SK-N-SH (cell line): ENCODE measurements at regions not wholly inside any gene's neighbourhood (a gene's known extent, or its start where the extent isn't known, plus 50 kb on each side); places are given as distances from the start of the nearest gene placed in this dataset.

Experiments used
- CTCF ChIA-PET: fragments of 300-600, 350-600 bp; formaldehyde crosslinking; extraction: SDS; loops from one replicate; lab custom pipeline; 2021; lab: Yijun Ruan, JAX
- POLR2A ChIA-PET: fragments of 350-600 bp; sonication (Branson Sonifier 250); formaldehyde crosslinking; extraction: SDS; loops from one replicate; lab custom pipeline; 2020; ENCODE audit warnings: antibody characterized with exemption, inconsistent platforms; lab: Yijun Ruan, JAX
- DNase-seq: peaks from one replicate; pipeline ENCODE4 v3.0.0; 2012
- H2AFZ ChIP-seq: fragments of 200-600 bp; sonication (generic); 2 replicates; pipeline ENCODE4 v1.8.1; 2016; ENCODE audit warnings: antibody characterized with exemption, mild to moderate bottlenecking, low read depth
- H3F3A ChIP-seq: fragments of 200-600 bp; sonication (generic); replicated peaks from 2 replicates; pipeline ENCODE3; 2016; ENCODE audit warnings: antibody characterized with exemption, mild to moderate bottlenecking; ENCODE audit not compliant: insufficient read depth
- H3K27ac ChIP-seq, 2 experiments: fragments of 200-500 bp in 1 of 2; fragments of 200-600 bp in 1 of 2; sonication (Bioruptor generic) in 1 of 2; sonication (generic), shearing (Covaris generic) in 1 of 2; 2 replicates each; pipeline versions ENCODE4 v1.5.1 to v1.6.1; 2014 to 2016; ENCODE audit warnings: low read depth in 2 of 2, inconsistent platforms in 1 of 2, low read length in 1 of 2, mild to moderate bottlenecking in 1 of 2, mixed read lengths in 1 of 2
- H3K27me3 ChIP-seq: fragments of 200-600 bp; sonication (generic), shearing (Covaris generic); 2 replicates; pipeline ENCODE4 v1.6.1; 2016; ENCODE audit warnings: mixed run types; ENCODE audit not compliant: insufficient read depth
- H3K36me3 ChIP-seq, 2 experiments: fragments of 200-500 bp in 1 of 2; fragments of 200-600 bp in 1 of 2; sonication (Bioruptor generic) in 1 of 2; sonication (generic) in 1 of 2; replicated peaks in 1 of 2; 2 replicates each; pipeline versions ENCODE3 to v1.5.1; 2014 to 2016; ENCODE audit warnings: low read length in 1 of 2, mild to moderate bottlenecking in 1 of 2; ENCODE audit not compliant: insufficient read depth in 2 of 2, control insufficient read depth in 1 of 2
- H3K4me1 ChIP-seq, 2 experiments: fragments of 200-500 bp in 1 of 2; fragments of 200-600 bp in 1 of 2; sonication (Bioruptor generic) in 1 of 2; sonication (generic), shearing (Covaris generic) in 1 of 2; 2 replicates each; pipeline versions ENCODE4 v1.5.1 to v1.6.1; 2014 to 2016; ENCODE audit warnings: low read depth in 1 of 2, low read length in 1 of 2, mixed run types in 1 of 2; ENCODE audit not compliant: insufficient read depth in 2 of 2, control insufficient read depth in 1 of 2
- H3K4me2 ChIP-seq: fragments of 200-600 bp; sonication (generic), shearing (Covaris generic); 2 replicates; pipeline ENCODE4 v1.6.1; 2017; ENCODE audit warnings: mixed run types
- H3K4me3 ChIP-seq, 2 experiments: fragments of 200-500 bp in 1 of 2; fragments of 200-600 bp in 1 of 2; sonication (Bioruptor generic) in 1 of 2; sonication (generic), shearing (Covaris generic) in 1 of 2; 2 replicates each; pipeline versions ENCODE4 v1.5.1 to v1.8.1; 2014 to 2016; ENCODE audit warnings: low read depth in 2 of 2, inconsistent platforms in 1 of 2, low read length in 1 of 2, mild to moderate bottlenecking in 1 of 2, mixed read lengths in 1 of 2, moderate library complexity in 1 of 2
- H3K79me2 ChIP-seq: fragments of 200-600 bp; sonication (generic); 2 replicates; pipeline ENCODE4 v1.8.1; 2017; ENCODE audit warnings: mild to moderate bottlenecking; ENCODE audit not compliant: insufficient read depth
- H3K9ac ChIP-seq: fragments of 200-600 bp; sonication (generic); 2 replicates; pipeline ENCODE4 v1.6.1; 2017; ENCODE audit warnings: mixed run types
- H3K9me2 ChIP-seq: fragments of 200-600 bp; sonication (generic); 2 replicates; pipeline ENCODE4 v1.6.1; 2017; ENCODE audit warnings: mixed run types
- H3K9me3 ChIP-seq: fragments of 200-600 bp; sonication (generic); 2 replicates; pipeline ENCODE4 v1.6.1; 2017; ENCODE audit warnings: mixed run types, mild to moderate bottlenecking, moderate library complexity
- H4K20me1 ChIP-seq: fragments of 200-600 bp; sonication (generic); 2 replicates; pipeline ENCODE4 v1.6.1; 2017; ENCODE audit warnings: mild to moderate bottlenecking, mixed run types; ENCODE audit not compliant: insufficient read depth
- CHD2 ChIP-seq: fragments of 150-350 bp; IDR thresholded peaks from 2 replicates; pipeline ENCODE4 v1.6.1; 2018; ENCODE audit warnings: low read length; ENCODE audit not compliant: partially characterized antibody
- EP300 ChIP-seq, 2 experiments: IDR thresholded peaks; 2 replicates each; pipeline versions ENCODE4 v1.4.0 to v1.6.1; 2012; ENCODE audit warnings: borderline replicate concordance in 1 of 2, low read depth in 1 of 2, low read length in 1 of 2
- EZH2phosphoT487 ChIP-seq: fragments of 200-600 bp; sonication (generic); IDR thresholded peaks from 2 replicates; pipeline ENCODE4 v1.6.1; 2017; ENCODE audit warnings: low read depth, mixed run types, mild to moderate bottlenecking, antibody characterized with exemption, moderate library complexity, borderline replicate concordance
- FOSL2 ChIP-seq: IDR thresholded peaks from 2 replicates; pipeline ENCODE4 v1.4.0; 2012; ENCODE audit warnings: low read depth, mild to moderate bottlenecking, moderate library complexity, borderline replicate concordance
- FOXM1 ChIP-seq: IDR thresholded peaks from 2 replicates; pipeline ENCODE4 v1.4.0; 2012; ENCODE audit warnings: low read depth, mild to moderate bottlenecking
- GABPA ChIP-seq: IDR thresholded peaks from 2 replicates; pipeline ENCODE4 v1.4.0; 2012; ENCODE audit warnings: low read depth, mild to moderate bottlenecking
- GATA2 ChIP-seq: sonication (generic); formaldehyde crosslinking; IDR thresholded peaks from 2 replicates; pipeline ENCODE4 v1.5.0; 2020; ENCODE audit warnings: mild to moderate bottlenecking, missing genetic modification reagents
- JUND ChIP-seq: IDR thresholded peaks from 2 replicates; pipeline ENCODE4 v1.4.0; 2012
- MXI1 ChIP-seq: IDR thresholded peaks from 2 replicates; pipeline ENCODE4 v1.6.1; 2012; ENCODE audit warnings: mild to moderate bottlenecking, low read depth, low read length, improper control_type of control experiment
- NFIC ChIP-seq: IDR thresholded peaks from 2 replicates; pipeline ENCODE4 v1.4.0; 2012; ENCODE audit warnings: borderline replicate concordance
- PBX3 ChIP-seq: IDR thresholded peaks from 2 replicates; pipeline ENCODE4; 2012
- POLR2AphosphoS5 ChIP-seq: IDR thresholded peaks from 2 replicates; pipeline ENCODE4 v1.6.1; 2012; ENCODE audit warnings: low read depth, low read length
- RCOR1 ChIP-seq: fragments of 150-350 bp; IDR thresholded peaks from 2 replicates; pipeline ENCODE4 v1.6.1; 2017; ENCODE audit warnings: antibody characterized with exemption, low read length
- TCF12 ChIP-seq: IDR thresholded peaks from 2 replicates; pipeline ENCODE4 v1.4.0; 2012
- TEAD4 ChIP-seq: IDR thresholded peaks from 2 replicates; pipeline ENCODE4 v1.4.0; 2012; ENCODE audit warnings: mild to moderate bottlenecking, borderline replicate concordance; ENCODE audit not compliant: insufficient read depth
- USF1 ChIP-seq: IDR thresholded peaks from 2 replicates; pipeline ENCODE4 v1.4.0; 2012; ENCODE audit warnings: low read depth, borderline replicate concordance
- USF2 ChIP-seq: fragments of 150-350 bp; IDR thresholded peaks from 2 replicates; pipeline ENCODE4 v1.6.1; 2017; ENCODE audit warnings: antibody characterized with exemption, low read length, low read depth, borderline replicate concordance
- WGBS: methylation state at CpG from one replicate; pipeline ENCODE4 v1.1.6; 2017; ENCODE audit warnings: low lambda C conversion rate; 5-methylcytosine and 5-hydroxymethylcytosine counted together
- TF ChIP-seq, protein P1 (sequence below): fragments of 200-600 bp; sonication (generic); IDR thresholded peaks from 2 replicates; pipeline ENCODE4 v1.6.1; 2017; ENCODE audit warnings: antibody characterized with exemption, mild to moderate bottlenecking, moderate library complexity

DNA sequence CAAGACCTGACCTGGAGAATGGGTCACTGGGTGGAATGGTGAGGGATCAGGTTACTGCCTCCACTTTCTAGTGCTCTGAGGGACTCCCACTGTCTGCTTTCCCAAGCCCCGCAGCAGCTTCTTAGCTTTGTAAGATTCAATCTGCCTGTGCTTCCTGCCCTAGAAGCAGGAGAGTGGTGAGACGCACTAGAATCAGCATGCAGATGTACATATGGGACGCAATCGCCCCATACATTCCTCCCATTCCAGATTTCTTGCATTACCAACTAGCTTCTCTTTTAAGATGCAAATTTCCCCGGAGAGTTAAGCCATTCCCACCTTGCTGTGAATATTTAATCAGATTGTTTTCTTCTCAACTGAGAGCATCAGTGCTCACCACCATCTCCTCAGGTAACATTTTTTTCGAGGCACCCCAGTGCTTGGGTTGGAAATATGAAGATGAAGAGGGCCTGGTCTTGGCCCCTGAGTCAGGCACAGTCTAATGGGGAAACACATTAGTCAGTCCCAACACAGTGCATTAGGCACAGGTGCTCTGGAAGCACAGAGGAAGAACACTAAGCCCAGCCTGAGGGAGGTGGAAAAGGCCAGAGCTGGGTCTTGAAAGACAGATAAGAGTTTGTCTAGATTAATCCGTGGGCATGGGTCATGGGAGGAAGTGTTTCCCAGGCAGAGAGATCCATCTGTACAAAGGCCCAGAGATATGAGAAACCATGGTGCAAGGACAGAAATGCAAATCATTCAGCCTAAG lies 66.7 kb upstream of the PRPS1 start (continued):
- no peak for TF ChIP-seq EZH2phosphoT487
- no peak for TF ChIP-seq JUND
- TF ChIP-seq, protein P1, sequence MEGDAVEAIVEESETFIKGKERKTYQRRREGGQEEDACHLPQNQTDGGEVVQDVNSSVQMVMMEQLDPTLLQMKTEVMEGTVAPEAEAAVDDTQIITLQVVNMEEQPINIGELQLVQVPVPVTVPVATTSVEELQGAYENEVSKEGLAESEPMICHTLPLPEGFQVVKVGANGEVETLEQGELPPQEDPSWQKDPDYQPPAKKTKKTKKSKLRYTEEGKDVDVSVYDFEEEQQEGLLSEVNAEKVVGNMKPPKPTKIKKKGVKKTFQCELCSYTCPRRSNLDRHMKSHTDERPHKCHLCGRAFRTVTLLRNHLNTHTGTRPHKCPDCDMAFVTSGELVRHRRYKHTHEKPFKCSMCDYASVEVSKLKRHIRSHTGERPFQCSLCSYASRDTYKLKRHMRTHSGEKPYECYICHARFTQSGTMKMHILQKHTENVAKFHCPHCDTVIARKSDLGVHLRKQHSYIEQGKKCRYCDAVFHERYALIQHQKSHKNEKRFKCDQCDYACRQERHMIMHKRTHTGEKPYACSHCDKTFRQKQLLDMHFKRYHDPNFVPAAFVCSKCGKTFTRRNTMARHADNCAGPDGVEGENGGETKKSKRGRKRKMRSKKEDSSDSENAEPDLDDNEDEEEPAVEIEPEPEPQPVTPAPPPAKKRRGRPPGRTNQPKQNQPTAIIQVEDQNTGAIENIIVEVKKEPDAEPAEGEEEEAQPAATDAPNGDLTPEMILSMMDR, result no peak
- TF ChIP-seq RCOR1, result no peak
- TF ChIP-seq FOXM1, result no peak
- no peak for TF ChIP-seq MXI1
- no peak for TF ChIP-seq CHD2
- no peak for TF ChIP-seq USF2

GRCh38 chrX:107562482-107562881 lies 65.8 kb upstream of the PRPS1 start:
- no peaks in the 10 kb centered on the region for H3K36me3 ChIP-seq
- H3K9me2 ChIP-seq, result no peaks in the 10 kb centered on the region
- no peak for TF ChIP-seq GATA2 (CRISPR knock-in tag)
- peak; percentile 66; the same call in 1 of the 2 replicates for TF ChIP-seq NFIC
- TF ChIP-seq RCOR1, result no peak
- TF ChIP-seq EP300 (IDR thresholded peaks at IDR 0.05; ENCODE audit: borderline replicate concordance in 1 of 2, low read depth in 1 of 2, low read length in 1 of 2), result peak in 1 of 2 experiments; percentile 76; a peak in 2 of 4 replicates
- TF ChIP-seq USF1, result no peak
- peak; percentile 27; the same call in 1 of the 2 replicates for TF ChIP-seq POLR2AphosphoS5
- no peak for TF ChIP-seq GABPA
- no peak for TF ChIP-seq USF2
- peak; percentile 63; the same call in 1 of the 2 replicates for TF ChIP-seq FOSL2
- TF ChIP-seq TEAD4, result peak; percentile 74
- TF ChIP-seq JUND, result peak; percentile 57
- TF ChIP-seq TCF12, result peak; percentile 89
- peak; percentile 51 for TF ChIP-seq PBX3
- TF ChIP-seq, all 33 proteins: peak for 8
- 5% methylated on average over 3 of the region's 3 CpGs for WGBS
- H3K4me3 ChIP-seq, result no peak overlapping the region
- ChIA-PET POLR2A (no interaction called here), CTCF (interaction anchor here (0.7 to 1.0 kb wide), 3 partner anchors 97 to 646 kb away, joined by 3 read pairs; no protein-coding TSS in a partner anchor)
- no peaks in the 10 kb centered on the region for H4K20me1 ChIP-seq
- 0 out of 2 replicates have a peak overlapping the region, but pooled peaks have one; percentile 26 for H3K4me2 ChIP-seq
- H2AFZ ChIP-seq, result no peak overlapping the region
- H3K27me3 ChIP-seq, result no peaks in the 10 kb centered on the region
- no peaks in the 10 kb centered on the region for H3K79me2 ChIP-seq
- H3K9me3 ChIP-seq, result no peaks in the 10 kb centered on the region
- H3K4me1 ChIP-seq, result no peaks in the 10 kb centered on the region; a peak in 2 of 4 replicates
- no peak for DNase-seq
- H3K27ac ChIP-seq, result peak overlapping the region in 1 of 2 experiments; percentile 42; a peak in 2 of 4 replicates
- H3F3A ChIP-seq, result no peaks in the 10 kb centered on the region
- no peak overlapping the region for H3K9ac ChIP-seq
